ENCODE measurements at regions not wholly inside any gene's neighbourhood (a gene's known extent, or its start where the extent isn't known, plus 50 kb on each side); places are given as distances from the start of the nearest gene placed in this dataset.

- Histone ChIP-seq H3K9ac (ENCODE audit: insufficient read depth in 1 of 2, low read depth in 2 of 2, low read length in 2 of 2) (no peak overlapping the region), H3K9me3 (replicated peaks; ENCODE audit: control insufficient read depth, insufficient read depth, low read depth, low read length) (no peaks in the 10 kb centered on the region; the same call in 1 of the 2 replicates), H4K20me1 (replicated peaks; ENCODE audit: control insufficient read depth, insufficient read depth, low read length) (no peaks in the 10 kb centered on the region), H3K79me2 (ENCODE audit: control insufficient read depth, insufficient read depth, low read length) (no peaks in the 10 kb centered on the region), H3K36me3 (ENCODE audit: control insufficient read depth, insufficient read depth, low read length) (no peaks in the 10 kb centered on the region), H3K27me3 (ENCODE audit: control insufficient read depth in 2 of 2, insufficient read depth in 2 of 2, low read length in 2 of 2) (0 out of 5 replicates have a peak, but pooled peaks cover 0 to 13% of the 10 kb centered on the region in 2 experiments), H3K4me3 (no peak overlapping the region), H3K4me2 (ENCODE audit: insufficient read depth, low read length) (no peak overlapping the region), H3K9me1 (ENCODE audit: control insufficient read depth, insufficient read depth, low read length) (no peaks in the 10 kb centered on the region), H2AFZ (ENCODE audit: low read depth, low read length) (no peak overlapping the region), H3K27ac (ENCODE audit: extremely low read depth, low read depth, low read length) (no peak overlapping the region), H3K4me1 (replicated peaks in 1 of 2; ENCODE audit: control insufficient read depth in 2 of 2, insufficient read depth in 2 of 2, low read length in 2 of 2) (no peaks in the 10 kb centered on the region)
- intact Hi-C loops (cut with micrococcal nuclease) = no loop called here
- WGBS (ENCODE audit: insufficient coverage, low coverage, missing lambda C conversion rate) = 5% methylated on average over 10 of the region's 12 CpGs
- CTCF ChIA-PET (ENCODE audit: low intra/inter-chr PET ratio) = no interaction called here
- POLR2A ChIA-PET = no interaction called here
- in situ Hi-C loops (cut with MboI) = no loop called here
- no peak for ATAC-seq
- no peak for FAIRE-seq
- no peak for DNase-seq (ENCODE audit: extremely low read depth in 1 of 4, low spot score in 3 of 4)
- no TSS peak for BruUV-seq (replicated peaks)
- no peak for TF ChIP-seq TFAP4 (CRISPR knock-in tag; IDR thresholded peaks at IDR 0.05; ENCODE audit: borderline replicate concordance)
- TF ChIP-seq ZNF174 (CRISPR knock-in tag; IDR thresholded peaks at IDR 0.05) = no peak
- TF ChIP-seq NKRF (IDR thresholded peaks at IDR 0.05; ENCODE audit: borderline replicate concordance) = no peak
- no peak for TF ChIP-seq MITF (IDR thresholded peaks at IDR 0.05)
- TF ChIP-seq LCOR (CRISPR knock-in tag; IDR thresholded peaks at IDR 0.05) = no peak
- no peak for TF ChIP-seq ZNF175 (CRISPR knock-in tag; IDR thresholded peaks at IDR 0.05; ENCODE audit: low read depth)
- TF ChIP-seq YBX1 (IDR thresholded peaks at IDR 0.05) = no peak
Observed at GRCh38 chr2:236705295-236706105, 135.9 kb downstream of the ACKR3 start.

Measured in K562 (cell line).